H9 (cell line): ENCODE measurements at regions not wholly inside any gene's neighbourhood (a gene's known extent, or its start where the extent isn't known, plus 50 kb on each side); places are given as distances from the start of the nearest gene placed in this dataset.

Source experiments
- DNase-seq: peaks from one replicate; pipeline ENCODE4 v3.0.0-alpha.2; 2017
- H2AFZ ChIP-seq: one replicate; pipeline ENCODE4 v1.6.1; 2013; ENCODE audit warnings: mild to moderate bottlenecking, low read length, control low read depth, moderate library complexity
- H2AK5ac ChIP-seq: 2 replicates; pipeline ENCODE4 v1.6.1; 2013; ENCODE audit warnings: low read length, control low read depth, mixed read lengths; ENCODE audit not compliant: insufficient read length
- H2BK120ac ChIP-seq: one replicate; pipeline ENCODE4 v1.6.1; 2013; ENCODE audit warnings: low read depth, mild to moderate bottlenecking, low read length, control low read depth, inconsistent platforms; ENCODE audit not compliant: poor library complexity, severe bottlenecking
- H2BK12ac ChIP-seq: 2 replicates; pipeline ENCODE4 v1.6.1; 2013; ENCODE audit warnings: low read length, control low read depth, mixed read lengths, low read depth; ENCODE audit not compliant: insufficient read length
- H2BK15ac ChIP-seq: 2 replicates; pipeline ENCODE4 v1.6.1; 2013; ENCODE audit warnings: low read depth, low read length, control low read depth
- H2BK20ac ChIP-seq: one replicate; pipeline ENCODE4 v1.6.1; 2013; ENCODE audit warnings: low read depth, mild to moderate bottlenecking, low read length, control low read depth, inconsistent platforms; ENCODE audit not compliant: poor library complexity, severe bottlenecking
- H2BK5ac ChIP-seq: 2 replicates; pipeline ENCODE4 v1.6.1; 2013; ENCODE audit warnings: low read length, control low read depth, mixed read lengths; ENCODE audit not compliant: insufficient read length
- H3K14ac ChIP-seq: 2 replicates; pipeline ENCODE4 v1.6.1; 2013; ENCODE audit warnings: low read length, control low read depth; ENCODE audit not compliant: insufficient read depth
- H3K18ac ChIP-seq: 2 replicates; pipeline ENCODE4 v1.6.1; 2013; ENCODE audit warnings: low read depth, mild to moderate bottlenecking, mixed read lengths, low read length, control low read depth; ENCODE audit not compliant: insufficient read length
- H3K23ac ChIP-seq: 2 replicates; pipeline ENCODE4 v1.6.1; 2013; ENCODE audit warnings: low read length, control low read depth, mixed read lengths, low read depth; ENCODE audit not compliant: insufficient read length
- H3K23me2 ChIP-seq: 2 replicates; pipeline ENCODE4 v1.6.1; 2013; ENCODE audit warnings: low read depth, mild to moderate bottlenecking, mixed read lengths, low read length, control low read depth; ENCODE audit not compliant: insufficient read length, poor library complexity, severe bottlenecking
- H3K27ac ChIP-seq: 2 replicates; pipeline ENCODE4 v1.5.1; 2013; ENCODE audit warnings: low read length, control low read depth, mixed read lengths, low read depth; ENCODE audit not compliant: insufficient read length
- H3K27me3 ChIP-seq: 2 replicates; pipeline ENCODE4 v1.6.1; 2013; ENCODE audit warnings: low read length, control low read depth, inconsistent platforms; ENCODE audit not compliant: insufficient read depth
- H3K4ac ChIP-seq: 2 replicates; pipeline ENCODE4 v1.6.1; 2013; ENCODE audit warnings: low read depth, mild to moderate bottlenecking, control low read depth, inconsistent platforms, low read length, moderate library complexity
- H3K4me1 ChIP-seq: 2 replicates; pipeline ENCODE4 v1.6.1; 2013; ENCODE audit warnings: low read length, control low read depth, inconsistent platforms; ENCODE audit not compliant: insufficient read depth
- H3K4me2 ChIP-seq: 2 replicates; pipeline ENCODE4 v1.6.1; 2013; ENCODE audit warnings: low read length, control low read depth, mixed read lengths; ENCODE audit not compliant: insufficient read length, insufficient read depth
- H3K56ac ChIP-seq: 2 replicates; pipeline ENCODE4 v1.6.1; 2013; ENCODE audit warnings: low read depth, mild to moderate bottlenecking, mixed read lengths, low read length, control low read depth; ENCODE audit not compliant: insufficient read length
- H3K79me1 ChIP-seq: 2 replicates; pipeline ENCODE4 v1.6.1; 2013; ENCODE audit warnings: low read depth, mild to moderate bottlenecking, moderate library complexity, low read length, control low read depth, inconsistent platforms; ENCODE audit not compliant: insufficient read depth, poor library complexity, severe bottlenecking
- H3K79me2 ChIP-seq: 2 replicates; pipeline ENCODE4 v1.6.1; 2013; ENCODE audit warnings: low read length, control low read depth, inconsistent platforms; ENCODE audit not compliant: insufficient read depth
- H3K9ac ChIP-seq: 2 replicates; pipeline ENCODE4 v1.6.1; 2013; ENCODE audit warnings: low read length, control low read depth, mixed read lengths; ENCODE audit not compliant: insufficient read length; ENCODE audit errors: extremely low read depth
- H3K9me3 ChIP-seq: one replicate; pipeline ENCODE4 v1.6.1; 2013; ENCODE audit warnings: low read depth, low read length, inconsistent platforms; ENCODE audit not compliant: control insufficient read depth
- H3T11ph ChIP-seq: one replicate; pipeline ENCODE4 v1.6.1; 2013; ENCODE audit warnings: mild to moderate bottlenecking, low read length, control low read depth, inconsistent platforms
- H4K20me1 ChIP-seq: one replicate; pipeline ENCODE4 v1.6.1; 2013; ENCODE audit not compliant: control insufficient read depth, insufficient read length, insufficient read depth
- H4K5ac ChIP-seq: 2 replicates; pipeline ENCODE4 v1.6.1; 2013; ENCODE audit warnings: low read depth, mild to moderate bottlenecking, mixed read lengths, low read length, control low read depth; ENCODE audit not compliant: insufficient read length
- H4K8ac ChIP-seq: replicated peaks from 2 replicates; pipeline ENCODE4 v1.6.1; 2013; ENCODE audit warnings: low read length, control low read depth, mixed read lengths, low read depth; ENCODE audit not compliant: insufficient read length
- H4K91ac ChIP-seq: 2 replicates; pipeline ENCODE4 v1.6.1; 2013; ENCODE audit warnings: low read depth, mild to moderate bottlenecking, moderate library complexity, mixed read lengths, low read length, control low read depth; ENCODE audit not compliant: insufficient read length
- H3K27ac Mint-ChIP-seq, 3 experiments: 2 replicates in 2 of 3; 3 replicates in 1 of 3; pipeline ENCODE4 v1.8.0; 2020 to 2021; ENCODE audit warnings: mixed read lengths in 3 of 3, mild to moderate bottlenecking in 1 of 3, moderate library complexity in 1 of 3
- H3K27me3 Mint-ChIP-seq: 2 replicates; pipeline ENCODE4 v1.8.0; 2021; ENCODE audit warnings: low read depth, mild to moderate bottlenecking, moderate library complexity, mixed read lengths
- H3K36me3 Mint-ChIP-seq, 3 experiments: 2 replicates in 2 of 3; 3 replicates in 1 of 3; pipeline ENCODE4 v1.8.0; 2020 to 2021; ENCODE audit warnings: low read depth in 3 of 3, mixed read lengths in 3 of 3; ENCODE audit not compliant: insufficient read depth in 1 of 3
- H3K4me1 Mint-ChIP-seq, 2 experiments: 2 replicates each; pipeline ENCODE4 v1.8.0; 2020; ENCODE audit warnings: mixed read lengths in 2 of 2
- H3K4me3 Mint-ChIP-seq, 2 experiments: 2 replicates in 1 of 2; 3 replicates in 1 of 2; pipeline ENCODE4 v1.8.0; 2020 to 2021; ENCODE audit warnings: mild to moderate bottlenecking in 2 of 2, mixed read lengths in 2 of 2, moderate library complexity in 1 of 2
- H3K9me3 Mint-ChIP-seq, 2 experiments: 2 replicates in 1 of 2; 3 replicates in 1 of 2; pipeline ENCODE4 v1.8.0; 2020; ENCODE audit warnings: mild to moderate bottlenecking in 2 of 2, mixed read lengths in 2 of 2, moderate library complexity in 1 of 2
- CTCF ChIP-seq: fragments of 200-600 bp; sonication (generic); conservative IDR thresholded peaks from 3 replicates; pipeline ENCODE4 v1.8.0; 2021; ENCODE audit warnings: antibody characterized with exemption, mild to moderate bottlenecking
- WGBS: extraction: QIAGEN DNeasy Blood & Tissue Kit; methylation state at CpG from one replicate; pipeline ENCODE4 v1.1.7; 2013; ENCODE audit warnings: missing lambda C conversion rate, low lambda C conversion rate, mixed read lengths; ENCODE audit not compliant: insufficient read length; ENCODE audit errors: extremely low coverage; 5-methylcytosine and 5-hydroxymethylcytosine counted together

GRCh38 chr9:12266758-12267157, 426.4 kb upstream of the TYRP1 start:
- Histone ChIP-seq H2BK15ac (no peak overlapping the region), H3K14ac (no peak overlapping the region), H3K23ac (no peak overlapping the region), H2BK5ac (no peak overlapping the region), H2AK5ac (no peak overlapping the region), H3K9me3 (no peaks in the 10 kb centered on the region), H2BK12ac (no peak overlapping the region), H2BK120ac (no peak overlapping the region), H3T11ph (no peak overlapping the region), H3K18ac (no peak overlapping the region), H3K27ac (no peak overlapping the region), H4K20me1 (no peaks in the 10 kb centered on the region), H3K79me1 (no peaks in the 10 kb centered on the region), H3K27me3 (no peaks in the 10 kb centered on the region), H3K9ac (no peak overlapping the region), H2AFZ (no peak overlapping the region), H2BK20ac (no peak overlapping the region), H3K4me1 (no peaks in the 10 kb centered on the region), H4K8ac (no peak overlapping the region), H3K4ac (no peak overlapping the region), H3K23me2 (no peaks in the 10 kb centered on the region), H3K4me2 (no peak overlapping the region), H4K5ac (no peak overlapping the region), H3K56ac (no peak overlapping the region), H3K79me2 (no peaks in the 10 kb centered on the region), H4K91ac (no peak overlapping the region)
- H3K27me3 Mint-ChIP-seq: no peaks in the 10 kb centered on the region
- no peak overlapping the region for H3K4me3 Mint-ChIP-seq
- no peak for DNase-seq
- no peaks in the 10 kb centered on the region for H3K9me3 Mint-ChIP-seq
- H3K27ac Mint-ChIP-seq: no peak overlapping the region
- peaks cover 0 to 9% of the 10 kb centered on the region in 2 experiments; a peak in 2 of 4 replicates for H3K4me1 Mint-ChIP-seq
- TF ChIP-seq CTCF: no peak
- H3K36me3 Mint-ChIP-seq: no peaks in the 10 kb centered on the region
- no CpG with 5 or more reads among the region's 2 CpGs for WGBS
